ENCODE measurements at regions not wholly inside any gene's neighbourhood (a gene's known extent, or its start where the extent isn't known, plus 50 kb on each side); places are given as distances from the start of the nearest gene placed in this dataset.
"Not testable (repeated sequence)": the region's sequence is repeated elsewhere in the genome, so short reads cannot be mapped to it uniquely, and the experiment has no call there.

GRCh38 chr15:70517194-70517590 is 246.2 kb downstream of the UACA start:
- DNase-seq (ENCODE audit: low spot score) = no peak
- TF ChIP-seq, protein P1, sequence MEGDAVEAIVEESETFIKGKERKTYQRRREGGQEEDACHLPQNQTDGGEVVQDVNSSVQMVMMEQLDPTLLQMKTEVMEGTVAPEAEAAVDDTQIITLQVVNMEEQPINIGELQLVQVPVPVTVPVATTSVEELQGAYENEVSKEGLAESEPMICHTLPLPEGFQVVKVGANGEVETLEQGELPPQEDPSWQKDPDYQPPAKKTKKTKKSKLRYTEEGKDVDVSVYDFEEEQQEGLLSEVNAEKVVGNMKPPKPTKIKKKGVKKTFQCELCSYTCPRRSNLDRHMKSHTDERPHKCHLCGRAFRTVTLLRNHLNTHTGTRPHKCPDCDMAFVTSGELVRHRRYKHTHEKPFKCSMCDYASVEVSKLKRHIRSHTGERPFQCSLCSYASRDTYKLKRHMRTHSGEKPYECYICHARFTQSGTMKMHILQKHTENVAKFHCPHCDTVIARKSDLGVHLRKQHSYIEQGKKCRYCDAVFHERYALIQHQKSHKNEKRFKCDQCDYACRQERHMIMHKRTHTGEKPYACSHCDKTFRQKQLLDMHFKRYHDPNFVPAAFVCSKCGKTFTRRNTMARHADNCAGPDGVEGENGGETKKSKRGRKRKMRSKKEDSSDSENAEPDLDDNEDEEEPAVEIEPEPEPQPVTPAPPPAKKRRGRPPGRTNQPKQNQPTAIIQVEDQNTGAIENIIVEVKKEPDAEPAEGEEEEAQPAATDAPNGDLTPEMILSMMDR (IDR thresholded peaks at IDR 0.05; ENCODE audit: extremely low read depth, missing control alignments) = no peak

DNA sequence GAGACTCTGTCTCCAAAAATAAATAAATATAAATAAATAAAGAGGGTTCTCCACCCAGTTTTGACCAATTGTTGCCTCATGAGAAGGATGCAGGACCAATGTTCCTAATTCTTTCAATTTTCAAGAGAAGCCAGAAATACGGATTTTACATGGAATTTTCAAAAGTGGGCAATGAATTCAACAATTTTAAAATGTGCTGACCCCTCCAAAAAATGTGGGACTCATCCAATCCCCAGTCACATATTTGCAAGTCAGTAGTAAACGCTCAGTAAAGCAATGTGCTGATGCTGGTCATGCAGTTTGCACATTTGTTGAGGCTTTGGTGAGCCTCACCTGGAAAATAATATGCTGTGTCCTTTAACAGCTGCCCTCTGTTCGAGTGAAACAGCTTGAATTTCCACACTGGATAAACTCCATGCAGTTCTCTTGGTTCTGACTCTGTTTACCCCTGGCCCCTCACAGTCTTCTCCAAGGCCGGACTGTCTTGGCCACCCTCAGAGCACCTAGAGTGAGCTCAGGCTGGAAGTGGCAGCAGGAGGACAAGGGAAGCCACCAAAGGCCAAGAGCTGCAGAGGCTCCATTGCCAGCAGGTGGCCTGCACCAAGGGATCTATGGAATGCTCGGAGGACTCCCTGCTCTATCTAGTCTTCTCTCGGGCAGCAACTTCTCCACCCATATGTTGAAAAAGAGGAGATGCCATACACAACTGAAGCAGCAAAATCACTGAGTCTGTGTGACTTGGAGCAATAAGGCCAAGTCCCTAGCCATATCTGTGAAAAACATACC is 246.8 kb downstream of the UACA start:
- TF ChIP-seq, protein P1 (IDR thresholded peaks at IDR 0.05; ENCODE audit: extremely low read depth, missing control alignments) = no peak
- DNase-seq (ENCODE audit: low spot score) = no peak

GRCh38 chr15:70514251-70514650 is 249.1 kb downstream of the UACA start:
- DNase-seq (ENCODE audit: low spot score) = no peak
- TF ChIP-seq, protein P1 (IDR thresholded peaks at IDR 0.05; ENCODE audit: extremely low read depth, missing control alignments) = no peak

GRCh38 chr15:70513819-70514218 is 249.5 kb downstream of the UACA start:
- TF ChIP-seq, protein P1 (IDR thresholded peaks at IDR 0.05; ENCODE audit: extremely low read depth, missing control alignments) = no peak
- DNase-seq (ENCODE audit: low spot score) = no peak

- TF ChIP-seq, protein P1 (IDR thresholded peaks at IDR 0.05; ENCODE audit: extremely low read depth, missing control alignments) = peak; percentile 100
- peak; percentile 77 for DNase-seq (ENCODE audit: low spot score)
Observed at GRCh38 chr15:70512772-70513362, 250.5 kb downstream of the UACA start.

DNA sequence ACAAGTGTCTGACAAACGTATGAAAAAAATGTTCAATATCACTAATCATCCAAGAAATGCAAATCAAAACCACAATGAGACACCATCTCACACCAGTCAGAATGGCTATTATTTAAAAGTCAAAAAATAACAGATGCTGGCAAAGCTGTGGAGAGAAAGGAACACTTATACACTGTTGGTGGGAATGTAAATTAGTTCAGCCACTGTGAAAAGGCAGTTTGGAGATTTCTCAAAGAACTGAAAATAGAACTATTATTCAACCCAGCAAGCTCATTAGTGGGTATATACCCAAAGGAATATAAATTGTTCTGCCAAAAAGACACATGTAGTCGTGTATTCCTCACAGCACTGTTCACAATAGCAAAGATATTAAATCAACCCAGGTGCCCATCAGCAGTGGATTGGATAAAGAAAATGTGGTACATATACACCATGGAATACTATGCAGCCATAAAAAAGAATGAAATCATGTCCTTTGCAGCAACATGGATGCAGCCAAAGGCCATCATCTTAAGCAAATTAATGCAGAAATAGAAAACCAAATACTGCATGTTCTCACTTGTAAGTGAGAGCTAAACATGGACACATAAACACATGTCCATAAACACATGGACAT is 251.3 kb downstream of the UACA start:
- not testable (repeated sequence) for DNase-seq (ENCODE audit: low spot score)

DNA sequence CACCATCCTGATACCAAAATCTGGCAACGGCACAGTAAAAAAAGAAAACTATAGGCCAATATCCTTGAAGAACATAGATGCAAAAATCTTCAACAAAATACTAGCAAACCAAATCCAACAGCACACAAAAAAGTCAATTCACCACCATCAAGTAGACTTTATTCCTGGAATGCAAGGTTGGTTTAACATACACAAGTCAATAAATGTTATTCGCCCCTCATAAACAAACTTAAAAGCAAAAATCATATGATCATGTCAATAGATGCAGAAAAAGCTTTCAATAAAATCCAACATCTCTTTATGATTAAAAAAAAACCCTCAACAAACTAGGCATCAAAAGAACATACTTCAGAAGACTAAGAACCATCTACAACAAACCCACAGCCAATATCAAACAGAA is 252.9 kb downstream of the UACA start:
- DNase-seq (ENCODE audit: low spot score) = no peak

More for the DNA sequence above, 252.9 kb downstream of the UACA start:
- TF ChIP-seq, protein P1 (IDR thresholded peaks at IDR 0.05; ENCODE audit: extremely low read depth, missing control alignments) = no peak
